ENCODE measurements at regions not wholly inside any gene's neighbourhood (a gene's known extent, or its start where the extent isn't known, plus 50 kb on each side); places are given as distances from the start of the nearest gene placed in this dataset.

- peaks cover 6% of the 10 kb centered on the region for H3K27me3 ChIP-seq (ENCODE audit: control insufficient read depth, insufficient read depth, low read length)
- no TSS peak for BruUV-seq (replicated peaks)
- H3K9me3 ChIP-seq (ENCODE audit: control insufficient read depth, insufficient read depth, low read depth, low read length): no peaks in the 10 kb centered on the region
- H3K4me3 ChIP-seq (ENCODE audit: low read depth in 2 of 2, low read length in 2 of 2): no peak overlapping the region
- in situ Hi-C loops (cut with HindIII; ENCODE audit: low pct_unique_long_range_greater_than_20kb, low sequenced_read_pairs): no loop called here
- no peak overlapping the region for H3K27ac ChIP-seq (ENCODE audit: low read length)
- DNase-seq (ENCODE audit: low read depth, low spot score): no peak
- TF ChIP-seq REST (IDR thresholded peaks at IDR 0.05; ENCODE audit: insufficient read depth in 1 of 2, low read depth in 2 of 2, low read length in 1 of 2) (no peak), TCF7L2 (IDR thresholded peaks at IDR 0.05; ENCODE audit: low read depth, low read length) (no peak)
- ChIA-PET CTCF (no interaction called here), POLR2A (no interaction called here)
- H3K4me1 ChIP-seq (ENCODE audit: control insufficient read depth, insufficient read depth, low read length): no peaks in the 10 kb centered on the region
- no peak for ATAC-seq
- H3K36me3 ChIP-seq (ENCODE audit: control insufficient read depth, insufficient read depth, low read length): no peaks in the 10 kb centered on the region
- intact Hi-C loops (cut with micrococcal nuclease; ENCODE audit: unreplicated experiment): no loop called here
Measured at GRCh38 chr19:30888937-30889336, 460.3 kb downstream of the TSHZ3 start.

- DNase-seq (ENCODE audit: low read depth, low spot score) (no peak), ATAC-seq (no peak)
- CTCF ChIA-PET: no interaction called here
- no peaks in the 10 kb centered on the region for H3K36me3 ChIP-seq (ENCODE audit: control insufficient read depth, insufficient read depth, low read length)
- H3K4me1 ChIP-seq (ENCODE audit: control insufficient read depth, insufficient read depth, low read length): no peaks in the 10 kb centered on the region
- intact Hi-C loops (cut with micrococcal nuclease; ENCODE audit: unreplicated experiment): no loop called here
- TF ChIP-seq CTCF (IDR thresholded peaks at IDR 0.05): no peak
- TF ChIP-seq REST (IDR thresholded peaks at IDR 0.05; ENCODE audit: insufficient read depth in 1 of 2, low read depth in 2 of 2, low read length in 1 of 2): no peak
- TF ChIP-seq POLR2AphosphoS5 (IDR thresholded peaks at IDR 0.05; ENCODE audit: low read depth, low read length): no peak
- TF ChIP-seq SIN3A (IDR thresholded peaks at IDR 0.05; ENCODE audit: borderline replicate concordance, insufficient read depth, low read depth, low read length): no peak
- TF ChIP-seq TCF7L2 (IDR thresholded peaks at IDR 0.05; ENCODE audit: low read depth, low read length): no peak
- no TSS peak for BruUV-seq (replicated peaks)
- POLR2A ChIA-PET: no interaction called here
- in situ Hi-C loops (cut with HindIII; ENCODE audit: low pct_unique_long_range_greater_than_20kb, low sequenced_read_pairs): no loop called here
- H3K9me3 ChIP-seq (ENCODE audit: control insufficient read depth, insufficient read depth, low read depth, low read length): no peaks in the 10 kb centered on the region
- H3K27ac ChIP-seq (ENCODE audit: low read length): no peak overlapping the region
- H3K27me3 ChIP-seq (ENCODE audit: control insufficient read depth, insufficient read depth, low read length): peaks cover 6% of the 10 kb centered on the region; the same call in 1 of the 2 replicates
- no peak overlapping the region for H3K4me3 ChIP-seq (ENCODE audit: low read depth in 2 of 2, low read length in 2 of 2)
Measured at GRCh38 chr19:30887042-30887441, 462.2 kb downstream of the TSHZ3 start.

Data from Panc1 (cell line).